GM21723 (cell line): ENCODE measurements at regions not wholly inside any gene's neighbourhood (a gene's known extent, or its start where the extent isn't known, plus 50 kb on each side); places are given as distances from the start of the nearest gene placed in this dataset.
"Not testable (repeated sequence)": the region's sequence is repeated elsewhere in the genome, so short reads cannot be mapped to it uniquely, and the experiment has no call there.

Experiments
- ATAC-seq: cut with Tn5 transposase; IDR thresholded peaks from one replicate; pipeline ENCODE4 v1.9.1; 2021; ENCODE audit warnings: mild to moderate bottlenecking, moderate library complexity; ENCODE audit not compliant: unreplicated experiment

DNA sequence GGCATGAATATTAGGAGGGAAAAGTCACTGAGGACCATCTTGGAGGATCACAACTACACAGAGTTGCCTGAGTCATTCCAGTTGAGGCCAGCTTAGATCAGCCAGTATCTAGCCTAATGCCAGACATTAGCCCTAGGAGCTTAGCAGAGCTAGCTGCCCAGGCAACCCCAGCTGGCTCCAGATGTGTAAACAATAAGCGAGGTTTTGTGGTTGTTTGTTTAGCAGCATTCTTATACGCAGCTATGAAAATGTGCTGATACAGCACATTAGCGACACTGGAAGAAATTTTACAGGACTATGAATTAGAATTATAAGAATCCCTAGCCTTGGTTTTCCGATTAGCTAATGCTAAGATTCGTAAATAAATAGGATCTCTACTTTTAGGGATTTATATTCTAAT lies 59.3 kb downstream of the BTBD3 start:
- no peak for ATAC-seq

DNA sequence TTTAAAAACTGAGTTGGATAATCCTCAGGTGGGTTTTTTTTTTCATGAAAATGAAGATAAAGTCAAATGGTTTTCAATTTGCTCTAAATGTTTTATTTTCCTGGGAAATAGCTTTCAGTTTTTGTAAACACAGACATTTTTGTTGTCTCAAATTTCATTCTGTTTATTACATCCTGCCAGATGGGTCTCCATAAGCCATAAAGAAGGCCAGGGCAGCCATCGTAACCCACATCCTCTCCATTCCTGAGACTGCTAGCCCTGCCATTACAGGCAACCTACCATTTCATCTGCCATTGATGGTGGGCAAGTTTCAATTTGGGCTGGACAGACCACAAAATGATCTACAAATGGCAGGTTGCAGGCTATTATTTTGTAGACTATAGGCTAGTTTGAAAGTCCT lies 60.8 kb downstream of the BTBD3 start:
- ATAC-seq: no peak

DNA sequence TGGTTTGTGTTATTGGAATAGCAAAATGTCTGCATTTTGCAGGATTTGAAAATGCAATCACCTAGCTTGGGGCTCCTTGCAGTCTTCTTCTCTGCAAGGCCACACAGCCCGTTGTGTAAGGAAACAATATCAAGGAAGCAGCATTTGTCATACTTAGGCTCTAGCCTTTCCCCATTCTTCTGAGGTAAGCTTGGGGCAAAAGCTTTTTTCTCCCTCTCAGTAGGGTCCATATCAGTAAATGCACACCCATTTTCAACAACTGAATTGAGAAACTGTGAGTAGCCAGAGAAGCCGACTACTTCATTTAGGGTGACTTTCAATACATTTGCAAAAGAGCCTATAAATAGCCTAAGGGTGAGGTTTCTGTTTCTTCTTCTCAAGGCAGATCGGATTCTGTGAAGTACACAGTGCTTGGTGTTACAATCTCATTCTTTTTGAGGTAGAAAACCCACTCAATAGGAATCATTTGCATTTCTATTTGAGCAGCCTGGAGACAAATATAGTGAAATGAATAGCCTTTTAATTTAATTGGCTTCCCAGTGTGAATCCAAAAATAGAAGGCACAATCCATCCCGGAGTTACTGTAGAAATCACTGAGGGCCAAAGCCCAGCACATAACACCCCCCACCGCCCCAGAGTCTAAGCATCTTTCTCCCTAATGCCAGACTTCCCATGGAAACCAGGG lies 61.8 kb downstream of the BTBD3 start:
- ATAC-seq: peak; percentile 90

DNA sequence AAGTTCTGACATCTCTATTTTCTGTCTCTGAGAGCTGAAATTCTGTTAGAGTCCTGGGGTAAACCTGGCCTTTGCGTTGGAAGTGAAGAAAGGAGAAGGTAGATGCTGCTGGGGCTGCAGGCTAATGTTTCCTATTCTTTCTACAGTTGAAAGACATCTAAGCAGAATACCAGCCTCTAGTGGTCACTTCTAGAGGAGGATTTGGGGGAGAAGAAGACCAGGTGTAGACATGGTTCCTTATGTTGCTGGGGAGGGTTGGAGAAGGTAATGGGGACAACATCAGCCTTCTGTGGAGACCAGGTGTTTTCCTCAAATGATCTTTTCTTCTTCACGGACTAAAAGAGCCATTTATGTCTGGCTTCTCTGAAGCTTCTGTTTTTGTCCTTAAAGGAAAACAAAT lies 62.6 kb downstream of the BTBD3 start:
- ATAC-seq: no peak

DNA sequence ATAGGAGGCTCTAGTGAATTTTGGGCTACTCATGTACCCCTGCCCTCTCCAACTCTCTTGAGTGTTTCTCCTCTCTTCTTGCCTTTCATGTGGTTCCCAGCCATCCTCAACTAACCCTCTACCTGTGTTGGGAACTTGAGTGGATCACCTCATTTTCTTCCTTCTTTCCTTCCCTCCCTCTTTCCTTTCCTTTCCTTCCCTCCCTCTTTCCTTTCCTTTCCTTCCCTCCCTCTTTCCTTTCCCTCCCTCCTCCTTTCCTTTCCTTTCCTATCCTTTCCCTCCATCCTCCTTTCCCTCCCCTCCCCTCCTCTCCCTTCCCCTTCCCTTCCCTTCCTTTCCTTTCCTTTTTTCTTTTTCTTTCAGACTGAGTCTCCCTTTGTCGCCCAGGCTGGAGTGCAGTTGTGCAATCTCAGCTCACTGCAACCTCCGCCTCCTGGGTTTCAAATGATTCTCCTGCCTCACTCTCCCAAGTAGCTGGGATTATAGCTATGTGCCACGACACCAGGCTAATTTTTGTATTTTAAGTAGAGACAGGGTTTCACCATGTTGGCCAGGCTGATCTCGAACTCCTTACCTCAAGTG lies 63.8 kb downstream of the BTBD3 start:
- ATAC-seq: no peak

DNA sequence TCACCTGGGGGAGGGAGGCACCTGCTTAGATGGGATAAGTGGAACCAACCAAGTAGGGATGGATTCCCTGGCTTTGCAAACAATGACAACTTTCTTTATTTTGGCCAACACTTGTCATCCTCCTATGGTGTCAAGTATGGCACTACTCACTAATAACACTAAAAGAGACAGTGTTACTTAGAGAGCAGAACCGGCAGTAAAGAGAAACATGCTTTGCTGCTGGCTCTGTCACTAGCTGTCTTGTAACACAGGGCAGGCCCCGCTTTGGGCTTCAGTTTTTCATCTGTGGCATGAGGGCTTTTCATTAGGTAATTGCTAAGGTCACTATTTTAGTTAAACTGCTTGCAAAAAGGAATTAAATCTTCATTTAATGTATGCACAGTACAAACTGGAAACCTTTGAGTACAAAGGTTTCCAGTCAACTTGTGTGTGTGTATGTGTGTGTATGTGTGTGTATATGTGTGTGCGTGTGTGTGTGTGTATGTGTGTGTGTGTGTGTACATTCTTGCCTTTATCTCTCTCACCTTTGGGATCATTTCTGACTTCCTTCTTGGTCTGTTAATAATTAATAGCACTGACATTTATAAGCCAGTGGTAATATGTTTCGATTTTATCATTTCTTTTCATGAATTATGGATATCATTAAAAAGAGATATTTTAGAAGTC lies 64.7 kb downstream of the BTBD3 start:
- no peak for ATAC-seq

DNA sequence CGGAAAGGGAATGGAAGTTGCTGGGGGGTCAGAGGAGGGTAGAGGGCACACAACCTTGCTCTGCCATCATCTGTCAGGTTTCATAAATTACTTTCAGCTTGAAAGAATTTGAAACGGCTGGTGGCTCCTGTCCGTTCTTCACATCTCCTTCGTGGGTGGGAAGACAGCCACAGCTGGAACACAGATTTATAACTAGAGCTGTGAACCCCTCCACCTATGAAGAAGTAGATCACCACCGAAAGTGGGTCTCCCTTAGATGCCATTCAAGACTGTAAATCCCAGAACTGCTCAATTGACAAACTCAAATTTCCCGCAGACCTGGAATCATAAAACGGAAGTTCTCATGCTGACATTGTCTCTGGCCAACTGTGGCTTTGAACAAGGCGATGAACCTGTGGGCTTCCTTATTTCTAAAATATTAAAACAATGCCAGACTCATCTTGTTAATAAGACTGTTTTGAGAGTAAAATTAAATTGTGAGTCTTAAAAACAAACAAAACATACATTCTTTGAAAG lies 65.3 kb downstream of the BTBD3 start:
- no peak for ATAC-seq

DNA sequence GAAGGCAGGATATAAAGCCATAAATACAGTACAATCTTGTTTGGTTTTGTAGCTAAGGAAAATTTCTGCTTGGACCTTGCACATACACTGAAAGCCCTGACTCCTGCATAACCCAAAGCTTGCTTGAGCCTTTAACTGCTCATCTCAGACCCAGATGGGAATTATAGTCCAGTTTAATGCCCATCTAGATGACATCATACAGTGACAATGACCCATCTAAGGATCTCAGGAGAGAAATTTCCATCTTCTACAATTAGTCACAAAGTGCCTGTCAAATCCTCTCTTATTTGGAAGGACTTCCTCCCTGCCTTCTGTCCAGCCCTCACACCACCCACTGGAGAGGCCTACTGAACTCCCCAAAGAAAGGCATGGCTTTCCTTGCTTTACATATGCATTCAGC lies 69.3 kb downstream of the BTBD3 start:
- no peak for ATAC-seq

DNA sequence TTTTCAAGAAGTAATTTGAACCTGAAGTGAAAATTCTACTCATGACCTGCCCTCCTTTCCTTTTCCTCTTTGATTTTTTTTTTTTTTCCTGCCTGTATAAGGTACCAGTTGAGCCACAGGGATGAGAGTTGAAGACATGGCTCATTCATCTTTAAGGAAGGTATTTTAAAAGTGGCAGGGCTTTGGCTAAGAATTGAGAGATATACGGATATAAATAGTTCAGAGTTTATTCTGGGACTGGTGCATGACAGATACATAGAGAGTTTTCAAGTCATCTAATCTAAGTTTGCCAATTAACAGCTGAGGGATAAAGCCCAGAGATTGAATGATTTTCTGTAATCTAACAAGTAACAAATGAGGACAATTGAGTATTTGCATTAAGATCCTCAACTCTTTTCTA lies 69.8 kb downstream of the BTBD3 start:
- ATAC-seq: no peak

DNA sequence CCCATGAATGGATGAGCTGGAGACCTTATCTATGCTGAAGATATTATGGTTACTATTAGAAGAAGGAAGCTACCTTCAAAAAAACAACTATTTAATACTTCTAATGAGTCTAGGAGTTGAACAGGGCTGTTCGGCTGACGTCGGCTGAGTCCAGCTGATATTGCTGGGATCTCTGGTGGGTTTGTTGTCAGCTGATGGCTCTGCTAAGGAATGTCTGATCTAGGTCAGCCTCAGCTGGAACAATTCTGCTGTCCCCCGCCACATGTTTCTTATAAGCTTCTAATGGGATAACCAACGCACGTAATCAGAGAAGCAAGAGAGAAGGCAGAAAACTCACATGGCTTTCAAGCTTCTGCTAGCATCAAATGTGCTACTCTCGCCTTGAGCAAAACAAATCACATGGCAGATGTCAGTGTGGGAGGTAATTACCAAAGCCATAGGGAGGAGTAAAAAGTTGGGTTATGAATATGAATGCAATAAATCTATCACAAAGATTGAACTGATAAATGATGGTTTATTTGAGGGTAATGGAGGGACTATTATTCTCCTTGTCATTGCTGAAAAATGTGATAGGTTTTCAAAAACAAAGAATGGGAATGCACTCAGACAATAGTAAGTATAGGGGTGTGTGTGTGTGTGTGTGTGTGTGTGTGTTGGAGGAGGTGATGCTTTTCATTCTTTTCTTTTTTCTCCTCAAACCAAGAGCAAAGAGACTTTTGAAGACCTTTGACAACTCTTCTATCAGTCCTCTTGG lies 71.5 kb downstream of the BTBD3 start:
- ATAC-seq: no peak

DNA sequence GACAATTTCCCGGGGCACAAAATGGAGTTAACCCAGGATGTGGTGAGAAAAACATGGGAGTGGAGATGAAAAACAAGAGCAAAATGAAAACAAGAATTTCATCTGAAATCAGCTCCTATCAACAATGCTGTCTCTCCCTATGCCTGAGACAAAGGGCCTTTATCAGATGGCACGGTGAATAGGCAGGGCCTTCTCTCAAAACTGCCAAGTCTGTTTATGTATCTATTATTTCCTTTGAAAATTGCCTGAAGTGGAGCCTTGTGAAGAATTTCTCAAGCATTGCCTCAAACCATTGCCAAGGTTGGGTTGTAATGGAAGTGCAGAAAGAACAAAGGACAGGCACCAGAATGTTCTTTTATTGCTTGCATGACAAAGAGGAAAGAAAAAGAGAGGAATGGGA lies 74.7 kb downstream of the BTBD3 start:
- ATAC-seq: no peak

DNA sequence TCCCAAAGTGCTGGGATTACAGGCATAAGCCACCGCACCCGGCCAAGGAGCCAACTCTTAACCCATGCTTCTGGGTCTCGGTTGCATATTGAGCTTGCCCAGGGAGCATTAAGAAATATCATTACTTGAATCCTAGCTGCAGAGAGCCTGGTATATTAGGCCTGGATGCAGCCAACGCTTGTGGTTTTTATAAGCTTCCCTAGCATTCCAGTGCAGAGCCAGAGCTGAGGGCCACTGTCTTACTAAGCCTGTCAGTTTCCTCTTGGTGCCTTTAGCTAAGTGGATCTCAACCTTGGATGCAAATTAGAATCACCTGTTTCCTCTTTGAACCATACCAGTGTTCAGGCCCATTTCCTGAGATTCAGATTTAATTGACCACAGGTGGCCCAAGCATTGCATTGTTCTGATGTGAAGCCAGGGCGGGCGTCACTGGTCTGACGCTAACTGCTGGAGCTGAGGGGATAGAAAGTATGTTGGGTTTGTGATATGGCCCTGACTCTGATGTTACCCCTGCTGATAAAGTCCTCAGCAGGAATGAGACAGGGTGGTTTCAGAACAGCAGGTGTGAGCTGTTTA lies 76.3 kb downstream of the BTBD3 start:
- ATAC-seq: no peak

DNA sequence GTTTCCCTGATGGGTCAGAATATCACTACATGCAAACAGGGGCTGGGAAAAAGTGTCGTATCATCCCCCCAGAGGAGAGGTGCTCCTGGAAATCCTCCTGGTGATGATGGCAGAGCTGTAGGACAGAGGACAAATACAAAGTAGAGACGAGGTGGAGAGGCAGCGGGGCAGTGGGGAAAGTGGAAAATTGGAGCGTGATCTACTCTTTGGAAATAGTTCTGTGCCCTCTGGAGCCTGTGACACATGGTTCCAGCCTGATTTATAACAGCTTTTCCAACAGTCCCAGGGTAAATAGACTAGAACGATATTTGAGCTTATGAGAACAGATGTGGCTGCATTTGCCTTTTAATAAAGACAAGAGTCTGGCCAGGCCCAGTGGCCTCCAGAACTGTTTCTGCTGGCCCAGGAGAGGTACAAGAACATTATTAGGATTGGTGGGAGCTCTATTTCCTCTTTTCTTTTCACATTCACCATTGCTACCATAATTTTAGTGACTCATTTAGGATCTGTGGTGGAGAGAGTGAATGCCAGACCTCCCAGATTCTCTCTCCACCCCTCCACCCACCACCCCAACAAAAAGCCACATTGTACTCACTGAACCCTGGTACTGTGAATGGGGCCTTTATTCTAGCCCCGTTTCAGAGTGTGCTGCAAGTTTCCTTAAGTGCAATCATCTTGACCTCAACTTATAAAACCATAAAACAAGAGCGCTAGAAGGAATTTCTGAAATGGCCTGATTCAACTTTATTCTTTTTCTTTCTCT lies 78.3 kb downstream of the BTBD3 start:
- no peak for ATAC-seq

DNA sequence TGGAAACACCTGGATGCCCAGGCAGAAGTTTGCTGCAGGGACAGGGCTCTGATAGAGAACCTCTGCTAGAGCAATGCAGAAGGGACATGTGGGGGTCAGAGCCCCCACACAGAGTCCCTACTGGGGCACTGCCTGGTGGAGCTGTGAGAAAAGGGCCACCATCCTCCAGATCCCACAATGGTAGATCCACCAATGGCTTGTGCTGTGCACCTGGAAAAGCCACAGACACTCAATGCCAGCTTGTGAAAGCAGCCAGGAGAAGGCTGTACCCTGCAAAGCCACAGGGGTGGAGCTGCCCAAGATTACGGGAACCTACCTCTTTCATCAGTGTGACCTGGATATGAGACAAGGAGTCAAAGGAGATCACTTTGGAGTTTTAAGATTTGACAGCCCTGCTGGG lies 87.1 kb downstream of the BTBD3 start:
- ATAC-seq: not testable (repeated sequence)

DNA sequence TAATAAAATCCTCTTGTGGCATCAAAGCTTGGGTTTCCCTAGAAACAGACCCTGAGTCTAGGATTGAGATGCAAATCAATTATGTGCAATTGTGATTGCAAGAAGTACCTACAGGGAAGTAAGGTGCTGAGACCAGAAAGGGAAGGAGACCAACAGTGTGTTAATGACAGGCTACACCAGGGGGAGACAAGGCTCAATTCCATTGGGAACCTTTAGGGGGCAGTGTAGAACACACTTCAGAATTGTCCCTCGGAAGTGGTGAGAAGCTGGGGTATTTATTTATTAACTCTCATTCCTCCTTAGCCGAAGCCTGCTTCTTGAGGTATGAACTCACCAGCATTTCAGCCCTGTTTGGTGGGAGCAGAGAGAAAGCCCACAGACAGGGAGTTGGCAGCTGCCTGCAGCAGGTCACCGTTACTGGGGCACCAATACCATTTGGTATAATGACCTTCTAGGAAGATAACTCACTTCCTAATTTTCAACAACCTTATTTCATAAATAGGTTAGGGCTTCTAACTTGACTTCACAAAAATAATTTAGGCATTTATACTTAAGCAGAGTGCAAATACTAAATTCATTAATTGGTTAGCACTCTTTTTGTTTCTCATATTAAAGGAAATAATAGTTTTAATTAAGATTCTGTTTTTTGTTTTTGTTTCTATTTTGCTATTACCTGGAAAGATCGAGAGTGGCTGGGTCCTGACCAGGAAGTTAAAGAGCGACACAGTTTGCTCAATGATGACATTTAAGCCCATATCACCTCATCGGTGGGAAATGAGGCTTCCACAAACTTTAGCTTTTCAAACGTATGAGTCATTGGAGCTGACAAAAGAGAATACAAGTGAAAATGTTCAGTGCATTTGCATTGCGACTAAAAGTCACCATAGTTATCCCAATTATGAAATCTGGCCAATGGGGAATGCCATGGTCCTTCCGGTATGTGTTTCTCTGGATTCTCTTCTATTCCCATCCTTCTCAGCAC lies 94.8 kb downstream of the BTBD3 start:
- ATAC-seq: peak; percentile 68

DNA sequence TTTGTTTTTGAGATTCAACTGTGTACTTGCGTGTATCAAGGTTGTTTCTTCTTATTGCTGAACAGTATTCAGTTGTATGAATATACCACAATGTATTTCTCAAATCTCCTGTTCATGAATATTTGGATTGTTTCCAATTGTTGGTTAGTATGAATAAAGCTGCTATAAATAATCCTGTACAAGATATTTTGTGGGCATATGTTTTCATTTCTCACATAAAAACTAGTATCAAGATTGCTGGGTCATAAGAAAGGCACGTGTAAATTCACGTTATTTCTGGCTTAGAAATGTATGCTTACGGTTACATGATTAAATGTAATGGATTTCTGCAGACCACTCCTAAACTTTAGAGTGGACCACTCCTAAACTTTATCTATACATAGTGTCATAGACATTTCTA lies 96.6 kb downstream of the BTBD3 start:
- no peak for ATAC-seq

DNA sequence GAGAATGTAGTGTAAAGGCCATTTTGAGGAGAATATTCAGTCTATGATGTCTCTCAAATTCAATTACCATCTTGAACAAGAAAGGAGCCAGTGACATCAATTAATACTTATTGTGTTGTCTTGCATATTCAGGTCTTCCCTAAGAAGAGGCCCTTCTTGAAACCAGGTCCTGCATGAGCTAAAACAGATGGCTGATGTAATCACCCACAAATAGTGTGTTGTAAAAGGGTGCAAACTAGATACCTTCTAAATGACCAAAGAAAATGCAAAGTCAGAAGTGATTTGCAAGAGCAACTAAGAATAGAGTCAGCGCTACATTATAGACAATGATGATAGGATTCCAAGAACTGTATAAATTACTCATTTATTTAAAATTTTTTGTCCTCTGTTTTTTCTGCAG lies 97.0 kb downstream of the BTBD3 start:
- no peak for ATAC-seq

DNA sequence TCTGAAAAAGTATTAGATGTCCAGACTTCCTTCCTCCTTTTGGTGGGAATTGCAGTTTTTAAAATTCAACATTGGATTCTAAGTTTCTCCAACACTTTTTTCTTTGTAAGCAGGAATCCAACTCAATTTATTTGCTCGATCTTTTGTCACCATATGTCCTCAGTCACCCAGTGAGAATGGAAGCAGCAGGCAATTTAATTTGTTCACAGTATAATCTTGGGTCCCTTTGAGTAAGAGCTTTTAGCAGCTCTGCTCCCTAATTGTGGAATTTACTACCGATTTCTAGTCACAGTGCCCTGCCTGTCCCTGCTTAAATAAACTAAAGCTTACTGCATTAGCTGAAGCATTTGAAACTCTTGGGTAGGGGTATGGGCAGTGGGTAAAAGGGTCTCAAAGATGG lies 98.6 kb downstream of the BTBD3 start:
- no peak for ATAC-seq

DNA sequence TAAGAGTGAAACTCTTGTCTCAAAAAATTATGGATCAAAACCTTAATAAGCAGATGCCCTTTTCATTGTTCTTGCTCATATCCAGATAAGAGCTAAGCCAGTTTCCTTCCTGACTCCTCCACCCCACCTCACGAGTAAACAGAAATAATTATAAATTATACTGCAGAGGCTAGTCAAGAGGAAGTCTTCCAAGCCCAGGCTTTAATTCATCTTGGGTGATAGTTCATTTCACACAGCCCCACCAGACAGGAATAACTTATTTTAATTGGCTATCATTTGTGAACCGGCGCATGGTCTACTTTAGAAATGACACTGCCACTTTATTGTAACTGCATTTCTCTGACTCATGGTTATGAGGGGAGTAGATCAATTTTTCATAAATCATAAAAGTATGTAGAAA lies 102.0 kb downstream of the BTBD3 start:
- no peak for ATAC-seq
